ENCODE measurements at regions not wholly inside any gene's neighbourhood (a gene's known extent, or its start where the extent isn't known, plus 50 kb on each side); places are given as distances from the start of the nearest gene placed in this dataset.

- no peak overlapping the region for H2AFZ ChIP-seq (ENCODE audit: low read length)
- 0% methylated on average over 1 of the region's 1 CpG for WGBS (ENCODE audit: low lambda C conversion rate)
- H3K27ac ChIP-seq (ENCODE audit: extremely low read length, insufficient read depth, low read length): no peak overlapping the region
- no peak overlapping the region for H3K4me3 ChIP-seq (replicated peaks in 1 of 3; ENCODE audit: insufficient read depth in 1 of 3, low read depth in 2 of 3, low read length in 3 of 3)
- no peak overlapping the region for H3K4me2 ChIP-seq (ENCODE audit: low read depth, low read length)
- no peaks in the 10 kb centered on the region for H3K4me1 ChIP-seq (ENCODE audit: insufficient read depth, low read length)
- peaks cover 38% of the 10 kb centered on the region for H3K9me3 ChIP-seq (ENCODE audit: low read length)
- BruUV-seq (replicated peaks): no TSS peak
- in situ Hi-C loops (cut with HindIII; ENCODE audit: extremely low pct_ligation_motif_present, low pct_unique_long_range_greater_than_20kb): no loop called here
- H4K20me1 ChIP-seq (ENCODE audit: insufficient read depth, low read length): no peaks in the 10 kb centered on the region
- intact Hi-C loops (cut with micrococcal nuclease; ENCODE audit: unreplicated experiment): no loop called here
- no peak for DNase-seq (ENCODE audit: low spot score)
- no peaks in the 10 kb centered on the region for H3K79me2 ChIP-seq (ENCODE audit: insufficient read depth, low read length)
- ATAC-seq: no peak
- H3K27me3 ChIP-seq (ENCODE audit: control insufficient read depth in 1 of 2, insufficient read depth in 2 of 2, low read length in 2 of 2): no peaks in the 10 kb centered on the region
- POLR2A ChIA-PET: no interaction called here
- CTCF ChIA-PET (ENCODE audit: low intra/inter-chr PET ratio, low total read pairs): no interaction called here
- no peak for FAIRE-seq
- no peaks in the 10 kb centered on the region for H3K36me3 ChIP-seq (replicated peaks in 1 of 2; ENCODE audit: control insufficient read depth in 1 of 2, insufficient read depth in 2 of 2, low read length in 2 of 2)
- no peak overlapping the region for H3K9ac ChIP-seq (ENCODE audit: insufficient read depth, low read depth, low read length)
- TF ChIP-seq XRCC5 (optimal IDR thresholded peaks at IDR 0.05; ENCODE audit: low read length) (no peak), ZNF256 (CRISPR knock-in tag; conservative IDR thresholded peaks at IDR 0.05) (no peak), KAT8 (CRISPR knock-in tag; IDR thresholded peaks at IDR 0.05) (no peak), SMC3 (IDR thresholded peaks at IDR 0.05; ENCODE audit: low read length) (no peak), FLYWCH1 (CRISPR knock-in tag; IDR thresholded peaks at IDR 0.05) (no peak), ETS1 (CRISPR knock-in tag; IDR thresholded peaks at IDR 0.05) (no peak)
These were observed 311.3 kb upstream of the ADGRL2 start for GRCh38 chr1:81489372-81489934.

GRCh38 chr1:81484284-81484683, 316.4 kb upstream of the ADGRL2 start:
- Histone ChIP-seq H3K9ac (ENCODE audit: insufficient read depth, low read depth, low read length) (no peak overlapping the region), H3K4me3 (replicated peaks in 1 of 3; ENCODE audit: insufficient read depth in 1 of 3, low read depth in 2 of 3, low read length in 3 of 3) (no peak overlapping the region), H3K27ac (ENCODE audit: extremely low read length, insufficient read depth, low read length) (no peak overlapping the region), H3K27me3 (ENCODE audit: control insufficient read depth in 1 of 2, insufficient read depth in 2 of 2, low read length in 2 of 2) (no peaks in the 10 kb centered on the region), H3K36me3 (replicated peaks in 1 of 2; ENCODE audit: control insufficient read depth in 1 of 2, insufficient read depth in 2 of 2, low read length in 2 of 2) (no peaks in the 10 kb centered on the region), H3K4me1 (ENCODE audit: insufficient read depth, low read length) (no peaks in the 10 kb centered on the region), H4K20me1 (ENCODE audit: insufficient read depth, low read length) (no peaks in the 10 kb centered on the region), H2AFZ (ENCODE audit: low read length) (no peak overlapping the region), H3K79me2 (ENCODE audit: insufficient read depth, low read length) (no peaks in the 10 kb centered on the region), H3K9me3 (ENCODE audit: low read length) (peaks cover 33% of the 10 kb centered on the region), H3K4me2 (ENCODE audit: low read depth, low read length) (no peak overlapping the region)
- in situ Hi-C loops (cut with HindIII; ENCODE audit: extremely low pct_ligation_motif_present, low pct_unique_long_range_greater_than_20kb): no loop called here
- no peak for FAIRE-seq
- no TSS peak for BruUV-seq (replicated peaks)
- intact Hi-C loops (cut with micrococcal nuclease; ENCODE audit: unreplicated experiment): no loop called here
- POLR2A ChIA-PET: no interaction called here
- DNase-seq (ENCODE audit: low spot score): no peak
- ATAC-seq: no peak
- 6% methylated on average over 2 of the region's 2 CpGs for WGBS (ENCODE audit: low lambda C conversion rate)
- CTCF ChIA-PET (ENCODE audit: low intra/inter-chr PET ratio, low total read pairs): no interaction called here
- TF ChIP-seq SMC3 (IDR thresholded peaks at IDR 0.05; ENCODE audit: low read length) (no peak), HOXA7 (CRISPR knock-in tag; IDR thresholded peaks at IDR 0.05) (no peak), TIGD3 (CRISPR knock-in tag; IDR thresholded peaks at IDR 0.05; ENCODE audit: borderline replicate concordance) (no peak), ZNF646 (CRISPR knock-in tag; IDR thresholded peaks at IDR 0.05) (no peak), MTA1 (CRISPR knock-in tag; IDR thresholded peaks at IDR 0.05; ENCODE audit: borderline replicate concordance) (no peak), RORA (CRISPR knock-in tag; IDR thresholded peaks at IDR 0.05) (no peak)

All from HepG2 (cell line).